Mesodermal cell (in vitro differentiated cells): ENCODE measurements at regions not wholly inside any gene's neighbourhood (a gene's known extent, or its start where the extent isn't known, plus 50 kb on each side); places are given as distances from the start of the nearest gene placed in this dataset.

Experiments used
- H3K27ac ChIP-seq: 2 replicates; pipeline ENCODE4 v1.7.0; 2013; ENCODE audit warnings: mild to moderate bottlenecking, low read depth, low read length, moderate library complexity; ENCODE audit not compliant: severe bottlenecking
- H3K36me3 ChIP-seq: 2 replicates; pipeline ENCODE4 v1.7.1; 2013; ENCODE audit warnings: mild to moderate bottlenecking, low read length, moderate library complexity; ENCODE audit not compliant: control insufficient read depth, insufficient read depth
- H3K4me1 ChIP-seq: one replicate; pipeline ENCODE4 v1.7.1; 2013; ENCODE audit warnings: mild to moderate bottlenecking, low read length; ENCODE audit not compliant: insufficient read depth, control insufficient read depth, poor library complexity, severe bottlenecking
- H3K4me3 ChIP-seq: 2 replicates; pipeline ENCODE4 v1.7.0; 2013; ENCODE audit warnings: low read length, control low read depth, mild to moderate bottlenecking; ENCODE audit not compliant: insufficient read depth, poor library complexity, severe bottlenecking; ENCODE audit errors: extremely low read depth
- H3K9me3 ChIP-seq: 2 replicates; pipeline ENCODE4 v1.7.1; 2013; ENCODE audit warnings: mild to moderate bottlenecking, low read length, moderate library complexity; ENCODE audit not compliant: control insufficient read depth
- WGBS, 2 experiments: methylation state at CpG; one replicate each; pipeline ENCODE4 v1.1.5; 2013; ENCODE audit warnings: missing lambda C conversion rate in 2 of 2; ENCODE audit not compliant: insufficient coverage in 2 of 2; 5-methylcytosine and 5-hydroxymethylcytosine counted together

- 53 to 90% methylated on average over 2 of the region's 2 CpGs for whole genome bisulfite sequencing, 2 experiments
- no peak overlapping the region for H3K4me3 ChIP-seq
- no peaks in the 10 kb centered on the region for H3K4me1 ChIP-seq
- H3K36me3 ChIP-seq, result no peaks in the 10 kb centered on the region
- no peak overlapping the region for H3K27ac ChIP-seq
- H3K9me3 ChIP-seq, result peaks cover 3% of the 10 kb centered on the region
Measured at GRCh38 chr11:16685914-16686313, 52.5 kb upstream of the C11orf58 start.

DNA sequence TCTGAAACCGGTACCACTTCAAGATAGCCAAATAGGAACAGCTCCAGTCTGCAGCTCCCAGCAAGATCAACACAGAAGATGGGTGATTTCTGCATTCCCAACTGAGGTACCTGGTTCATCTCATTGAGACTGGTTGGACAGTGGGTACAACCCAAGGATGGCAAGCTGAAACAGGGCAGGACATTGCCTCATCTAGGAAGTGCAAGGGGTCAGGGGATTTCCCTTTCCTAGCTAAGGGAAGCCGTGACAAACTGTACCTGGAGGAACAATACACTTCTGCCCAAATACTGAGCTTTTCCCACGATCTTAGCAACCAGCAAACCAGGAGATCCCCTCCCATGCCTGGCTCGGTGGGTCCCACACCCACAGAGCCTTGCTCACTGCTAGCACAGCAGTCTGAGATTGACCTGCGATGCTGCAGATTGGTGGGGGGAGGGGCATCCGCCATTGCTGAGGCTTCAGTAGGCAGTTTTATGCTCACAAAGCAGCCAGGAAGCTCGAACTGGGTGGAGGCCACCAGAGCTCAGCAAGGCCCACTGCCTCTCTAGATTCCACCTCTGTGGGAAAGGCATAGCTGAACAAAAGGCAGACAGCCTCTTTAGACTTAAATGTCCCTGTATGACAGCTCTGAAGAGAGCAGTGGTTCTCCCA is 59.9 kb upstream of the C11orf58 start:
- Histone ChIP-seq H3K36me3 (no peaks in the 10 kb centered on the region), H3K4me3 (no peak overlapping the region), H3K4me1 (no peaks in the 10 kb centered on the region), H3K9me3 (no peaks in the 10 kb centered on the region), H3K27ac (no peak overlapping the region)
- WGBS, 2 experiments, result 82 to 87% methylated on average over 4 to 6 of the region's 7 CpGs

- Histone ChIP-seq H3K36me3 (no peaks in the 10 kb centered on the region), H3K4me1 (peaks cover 17% of the 10 kb centered on the region), H3K9me3 (peaks cover 22% of the 10 kb centered on the region), H3K27ac (peak overlapping the region; percentile 83), H3K4me3 (no peak overlapping the region)
- WGBS, 2 experiments, result no CpG with 5 or more reads among the region's 2 CpGs
Measured at GRCh38 chr11:16669799-16670415, 68.5 kb upstream of the C11orf58 start.

- 83 to 87% methylated on average over 8 to 9 of the region's 9 CpGs for WGBS, 2 experiments
- Histone ChIP-seq H3K27ac (no peak overlapping the region), H3K36me3 (no peaks in the 10 kb centered on the region), H3K4me1 (no peaks in the 10 kb centered on the region), H3K9me3 (peaks cover 14% of the 10 kb centered on the region), H3K4me3 (no peak overlapping the region)
Measured at GRCh38 chr11:16632295-16633200, 105.9 kb upstream of the C11orf58 start.

DNA sequence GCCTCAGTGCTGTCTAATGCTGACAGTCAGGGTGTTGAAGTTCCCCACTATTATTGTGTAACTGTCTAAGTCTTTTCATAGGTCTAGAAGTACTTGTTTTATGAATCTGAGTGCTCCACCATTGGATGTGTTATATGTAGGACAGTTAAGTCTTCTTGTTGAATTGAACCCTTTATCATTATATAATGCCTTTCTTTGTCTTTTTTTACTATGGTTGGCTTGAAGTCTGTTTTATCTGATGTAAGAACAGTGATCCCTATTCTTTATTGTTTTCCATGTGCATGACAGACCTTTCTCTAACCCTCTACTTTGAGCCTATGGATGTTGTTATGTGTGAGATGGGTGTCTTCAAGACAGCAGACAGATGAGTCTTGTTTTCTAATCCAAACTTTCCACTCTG is 107.8 kb upstream of the C11orf58 start:
- Histone ChIP-seq H3K36me3 (no peaks in the 10 kb centered on the region), H3K4me1 (no peaks in the 10 kb centered on the region)

GRCh38 chr11:16618431-16618830 is 120.0 kb upstream of the C11orf58 start:
- no peaks in the 10 kb centered on the region for H3K36me3 ChIP-seq
- no peaks in the 10 kb centered on the region for H3K4me1 ChIP-seq
- WGBS, 2 experiments, result 91 to 100% methylated on average over 3 to 5 of the region's 5 CpGs
- no peak overlapping the region for H3K27ac ChIP-seq
- H3K4me3 ChIP-seq, result no peak overlapping the region
- no peaks in the 10 kb centered on the region for H3K9me3 ChIP-seq

More for the DNA sequence above, 107.8 kb upstream of the C11orf58 start:
- no peak overlapping the region for H3K4me3 ChIP-seq
- peaks cover 3% of the 10 kb centered on the region for H3K9me3 ChIP-seq
- H3K27ac ChIP-seq, result no peak overlapping the region

GRCh38 chr11:16615480-16615879 is 123.0 kb upstream of the C11orf58 start:
- Histone ChIP-seq H3K27ac (no peak overlapping the region), H3K4me3 (no peak overlapping the region), H3K4me1 (peaks cover 16% of the 10 kb centered on the region), H3K9me3 (no peaks in the 10 kb centered on the region), H3K36me3 (no peaks in the 10 kb centered on the region)
- no CpG with 5 or more reads among the region's 2 CpGs for WGBS, 2 experiments

GRCh38 chr11:16613512-16614381 is 124.7 kb upstream of the C11orf58 start:
- Histone ChIP-seq H3K36me3 (no peaks in the 10 kb centered on the region), H3K27ac (peak overlapping the region; percentile 75), H3K4me1 (peaks cover 16% of the 10 kb centered on the region), H3K9me3 (no peaks in the 10 kb centered on the region), H3K4me3 (peak overlapping the region; percentile 41)
- WGBS, 2 experiments, result 1% methylated on average over 61 to 63 of the region's 65 CpGs

DNA sequence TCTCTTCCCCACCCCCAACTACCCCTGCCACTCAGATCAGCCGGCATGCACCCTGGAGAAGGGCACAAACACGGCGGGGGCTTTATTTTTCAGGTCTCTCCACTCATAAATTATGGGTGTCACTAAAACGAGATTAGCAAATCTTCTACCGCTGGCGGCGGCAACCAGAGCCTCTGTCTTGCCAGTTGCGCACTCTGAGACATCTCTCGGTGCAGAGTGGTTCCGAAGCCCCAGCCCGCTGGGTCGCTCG is 125.3 kb upstream of the C11orf58 start:
- Histone ChIP-seq H3K27ac (no peak overlapping the region), H3K9me3 (no peaks in the 10 kb centered on the region), H3K36me3 (no peaks in the 10 kb centered on the region), H3K4me3 (peak overlapping the region; percentile 41), H3K4me1 (peaks cover 16% of the 10 kb centered on the region)
- WGBS, 2 experiments, result 2 to 5% methylated on average over 9 of the region's 13 CpGs

GRCh38 chr11:16612566-16613261 is 125.7 kb upstream of the C11orf58 start:
- H3K4me1 ChIP-seq, result peaks cover 16% of the 10 kb centered on the region
- no peaks in the 10 kb centered on the region for H3K9me3 ChIP-seq
- H3K36me3 ChIP-seq, result no peaks in the 10 kb centered on the region
- 3 to 4% methylated on average over 19 to 23 of the region's 26 CpGs for WGBS, 2 experiments
- no peak overlapping the region for H3K27ac ChIP-seq
- H3K4me3 ChIP-seq, result peak overlapping the region; percentile 41
